Dermis blood vessel endothelial cell (primary cell): ENCODE measurements at regions not wholly inside any gene's neighbourhood (a gene's known extent, or its start where the extent isn't known, plus 50 kb on each side); places are given as distances from the start of the nearest gene placed in this dataset.

Source experiments
- DNase-seq: peaks from one replicate; pipeline ENCODE4 v3.0.0; 2010

- peak; percentile 40 for DNase-seq
Measured at GRCh38 chr5:34563931-34564709, 92.0 kb upstream of the RAI14 start.

GRCh38 chr5:34564710-34565235, 91.4 kb upstream of the RAI14 start:
- DNase-seq, result peak; percentile 66

DNA sequence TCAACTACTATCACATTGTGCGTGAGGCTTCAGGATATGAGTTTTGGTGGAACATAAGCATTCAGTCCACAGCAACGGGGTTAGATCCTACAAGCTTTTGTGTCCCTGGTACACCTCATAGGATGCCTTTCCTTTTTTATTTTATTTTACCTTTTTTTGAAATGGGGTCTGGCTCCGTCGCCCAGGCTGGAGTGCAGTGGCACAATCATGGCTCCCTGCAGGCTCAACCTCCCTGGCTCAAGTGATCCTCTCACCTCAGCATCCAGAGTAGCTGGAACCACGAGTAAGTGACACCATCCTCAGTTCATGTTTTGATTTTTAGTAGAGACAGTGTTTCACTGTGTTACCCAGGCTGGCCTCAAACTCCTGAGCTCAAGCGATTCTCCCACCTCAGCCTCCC, 86.0 kb upstream of the RAI14 start:
- no peak for DNase-seq

- DNase-seq, result peak; percentile 62
Measured at GRCh38 chr5:34570721-34571676, 85.1 kb upstream of the RAI14 start.

DNA sequence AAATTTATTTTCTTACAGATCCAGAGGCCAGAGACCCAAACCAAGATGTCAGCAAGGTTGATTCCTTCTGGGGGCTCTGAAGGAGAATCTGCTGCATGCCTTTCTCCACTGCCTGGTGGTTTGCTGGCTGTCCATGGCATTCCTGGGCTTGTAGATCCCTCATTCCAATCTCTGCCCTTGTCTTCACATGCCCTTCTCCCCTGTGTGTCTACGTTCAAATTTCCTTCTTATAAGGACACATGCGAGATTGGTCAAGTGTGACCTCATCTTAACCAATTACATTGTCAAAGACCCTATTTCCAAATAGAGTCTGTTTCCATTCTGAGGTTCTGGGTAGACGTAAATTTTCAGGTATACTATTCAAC, 84.5 kb upstream of the RAI14 start:
- DNase-seq, result no peak

DNA sequence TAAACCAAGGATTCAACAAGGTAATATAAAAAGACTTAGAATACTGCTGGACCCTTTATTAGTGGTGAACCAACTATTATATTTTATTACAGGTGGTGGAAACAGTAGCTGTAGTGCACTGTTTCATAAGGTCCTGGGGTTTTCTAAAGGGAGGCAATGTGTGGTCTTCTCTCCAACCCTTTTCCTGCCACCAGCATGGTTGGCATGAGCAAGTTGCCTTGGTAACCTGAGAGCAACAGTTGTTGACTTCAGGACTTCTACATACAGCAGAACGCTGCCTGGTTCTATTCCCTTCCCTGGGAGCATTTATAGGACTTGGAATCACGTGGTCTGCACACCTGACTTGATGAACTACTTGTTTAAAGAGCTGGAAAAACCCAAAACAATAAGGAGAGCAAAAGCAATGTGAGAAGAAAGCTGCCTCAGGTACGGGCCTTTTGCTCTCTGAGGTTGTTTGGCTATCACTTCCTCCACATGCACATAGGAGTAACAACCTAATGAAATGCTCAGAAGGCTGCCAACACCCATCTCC, 81.1 kb upstream of the RAI14 start:
- no peak for DNase-seq

DNA sequence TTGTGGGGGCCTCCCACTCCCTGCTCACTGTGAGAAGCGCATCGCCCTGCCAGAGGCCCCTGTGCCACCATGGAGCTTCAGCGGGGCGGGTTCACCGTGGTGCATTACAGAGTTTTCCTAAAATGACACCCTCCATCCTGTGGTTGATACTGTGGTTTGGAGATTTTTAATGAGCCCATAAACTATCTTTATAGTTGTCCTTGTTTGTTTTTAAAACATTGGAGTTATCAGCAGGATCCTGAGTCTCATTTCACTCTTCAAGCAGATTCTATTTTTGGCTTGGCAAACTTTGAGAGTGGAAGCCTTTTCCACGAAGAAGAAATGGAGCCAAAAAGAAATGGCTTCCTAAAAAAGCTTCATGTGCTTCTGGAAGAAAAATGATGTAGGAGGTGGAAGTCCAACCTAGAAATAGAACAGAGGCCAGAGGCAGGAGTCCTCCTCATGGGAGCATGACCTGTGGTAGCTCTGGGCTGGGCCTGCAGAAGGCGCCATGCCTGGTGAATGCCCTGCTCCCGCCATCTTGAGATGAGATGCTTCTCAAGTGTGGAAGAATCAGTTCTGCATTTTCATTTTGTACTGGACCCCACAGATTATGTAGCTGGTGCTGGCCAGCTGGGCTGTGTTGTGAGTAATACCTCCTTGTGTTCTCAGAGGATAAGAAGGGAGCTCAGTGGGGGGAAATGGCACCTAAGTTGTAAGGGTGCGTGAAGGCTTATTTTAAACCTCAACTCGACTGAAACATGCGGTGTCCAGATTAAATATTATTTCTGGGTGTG, 79.0 kb upstream of the RAI14 start:
- DNase-seq, result no peak

GRCh38 chr5:34578962-34579361, 77.2 kb upstream of the RAI14 start:
- no peak for DNase-seq

GRCh38 chr5:34580983-34581382, 75.1 kb upstream of the RAI14 start:
- DNase-seq, result peak; percentile 20

GRCh38 chr5:34582371-34582770, 73.8 kb upstream of the RAI14 start:
- DNase-seq, result peak; percentile 42

- peak; percentile 78 for DNase-seq
Measured at GRCh38 chr5:34583167-34583566, 73.0 kb upstream of the RAI14 start.

- DNase-seq, result no peak
Measured at GRCh38 chr5:34584165-34584564, 72.0 kb upstream of the RAI14 start.

DNA sequence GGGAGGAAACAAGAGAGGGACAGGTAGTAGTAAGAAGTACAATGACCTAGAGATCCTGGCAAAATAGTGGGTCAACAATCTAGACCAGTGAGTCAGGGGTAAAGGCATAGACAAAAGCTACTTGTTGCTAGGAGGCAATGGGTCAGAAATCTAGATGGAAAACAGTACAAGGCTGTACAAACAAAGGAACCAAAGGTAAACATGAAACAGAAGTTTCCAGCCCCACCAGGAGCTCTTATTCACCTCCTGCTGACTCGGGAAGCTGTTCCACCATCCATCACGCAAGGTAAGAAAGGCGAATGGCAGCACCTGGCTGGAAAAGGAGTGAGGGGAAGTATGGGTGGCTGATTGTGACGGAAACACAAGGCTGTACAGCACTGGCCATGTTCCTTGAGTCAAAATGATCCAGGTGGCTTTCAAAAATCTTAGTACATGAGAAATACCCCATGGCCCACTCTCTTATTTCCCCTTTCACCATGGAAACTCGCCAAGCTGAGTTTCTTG, 70.5 kb upstream of the RAI14 start:
- DNase-seq, result peak; percentile 98

DNA sequence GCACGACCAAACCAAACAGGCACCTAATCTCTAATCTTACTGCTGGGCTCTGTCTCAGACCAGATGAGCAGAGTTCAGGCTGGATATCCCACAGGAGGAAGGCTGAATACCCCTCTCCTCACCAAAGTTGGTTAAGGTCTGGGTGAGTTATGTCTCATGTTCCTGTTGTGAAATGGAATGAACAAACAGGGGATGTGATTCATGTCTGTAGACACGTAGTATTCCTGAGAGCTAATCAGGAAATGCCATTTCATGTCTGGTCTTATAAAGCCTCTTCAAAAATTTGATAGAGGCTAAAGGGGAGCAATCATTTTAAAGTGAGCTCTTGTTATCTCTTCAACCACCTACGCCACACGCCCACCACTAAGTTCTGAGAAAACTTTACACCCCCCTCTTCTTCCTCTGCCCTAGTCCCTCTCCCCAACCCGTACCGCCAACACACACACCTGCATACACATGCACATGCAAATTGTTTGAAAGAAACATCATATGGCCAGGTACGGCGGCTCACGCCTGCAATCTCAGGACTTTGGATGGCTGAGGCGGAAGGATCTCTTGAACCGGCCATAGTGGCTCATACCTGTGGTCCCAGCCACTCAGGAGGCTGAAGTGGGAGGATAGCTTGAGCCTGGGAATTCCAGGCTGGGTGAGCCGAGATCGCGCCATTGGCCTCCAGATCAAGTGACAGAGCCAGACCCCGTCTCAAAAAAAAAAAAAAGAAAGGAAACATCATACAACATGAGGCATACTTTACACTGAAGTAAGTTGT, 69.8 kb upstream of the RAI14 start:
- DNase-seq, result peak; percentile 99

DNA sequence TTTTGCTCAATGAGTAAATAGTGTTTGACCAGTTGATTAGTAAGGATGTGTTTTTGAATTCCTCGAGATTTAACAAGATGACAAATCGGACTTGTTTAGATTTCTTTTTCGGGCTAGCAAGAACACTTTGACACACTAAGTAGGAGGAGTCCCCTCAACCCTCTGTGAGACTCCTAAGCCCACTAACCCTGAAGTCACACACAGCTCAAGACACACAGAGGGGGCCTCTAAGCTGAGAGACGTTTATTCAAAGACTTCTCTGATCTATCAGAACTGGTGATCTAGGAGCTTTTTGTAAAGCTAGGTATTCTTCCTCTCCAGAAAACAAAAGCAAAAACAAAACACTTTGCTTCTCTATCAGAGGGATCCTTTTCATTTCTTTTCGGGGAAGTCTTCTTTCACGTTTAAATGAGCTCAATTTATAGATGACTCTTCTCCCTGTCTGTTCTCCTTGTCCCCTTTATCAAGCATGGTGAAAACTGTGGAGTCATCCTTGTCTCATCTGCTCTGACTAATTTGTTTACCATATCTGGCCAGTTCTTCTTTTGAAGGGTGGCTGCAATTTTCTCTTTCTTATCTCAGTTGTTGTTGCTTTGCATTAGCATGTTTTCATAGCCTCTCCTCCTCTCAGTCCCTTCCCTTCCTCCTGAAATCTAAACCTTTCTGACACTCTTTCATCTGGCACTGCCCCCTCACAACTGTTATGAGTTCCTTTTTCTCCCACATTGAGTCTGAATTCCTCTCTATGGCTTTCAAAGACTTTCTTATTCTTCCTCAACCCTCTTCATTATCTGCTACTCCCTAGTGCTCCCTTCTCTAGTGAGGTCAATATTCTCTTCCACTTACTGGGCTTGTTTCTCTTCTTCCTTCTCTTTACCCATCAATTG, 68.5 kb upstream of the RAI14 start:
- DNase-seq, result peak; percentile 49

GRCh38 chr5:34589832-34590231, 66.3 kb upstream of the RAI14 start:
- DNase-seq, result no peak

GRCh38 chr5:34591723-34592122, 64.4 kb upstream of the RAI14 start:
- DNase-seq, result no peak

DNA sequence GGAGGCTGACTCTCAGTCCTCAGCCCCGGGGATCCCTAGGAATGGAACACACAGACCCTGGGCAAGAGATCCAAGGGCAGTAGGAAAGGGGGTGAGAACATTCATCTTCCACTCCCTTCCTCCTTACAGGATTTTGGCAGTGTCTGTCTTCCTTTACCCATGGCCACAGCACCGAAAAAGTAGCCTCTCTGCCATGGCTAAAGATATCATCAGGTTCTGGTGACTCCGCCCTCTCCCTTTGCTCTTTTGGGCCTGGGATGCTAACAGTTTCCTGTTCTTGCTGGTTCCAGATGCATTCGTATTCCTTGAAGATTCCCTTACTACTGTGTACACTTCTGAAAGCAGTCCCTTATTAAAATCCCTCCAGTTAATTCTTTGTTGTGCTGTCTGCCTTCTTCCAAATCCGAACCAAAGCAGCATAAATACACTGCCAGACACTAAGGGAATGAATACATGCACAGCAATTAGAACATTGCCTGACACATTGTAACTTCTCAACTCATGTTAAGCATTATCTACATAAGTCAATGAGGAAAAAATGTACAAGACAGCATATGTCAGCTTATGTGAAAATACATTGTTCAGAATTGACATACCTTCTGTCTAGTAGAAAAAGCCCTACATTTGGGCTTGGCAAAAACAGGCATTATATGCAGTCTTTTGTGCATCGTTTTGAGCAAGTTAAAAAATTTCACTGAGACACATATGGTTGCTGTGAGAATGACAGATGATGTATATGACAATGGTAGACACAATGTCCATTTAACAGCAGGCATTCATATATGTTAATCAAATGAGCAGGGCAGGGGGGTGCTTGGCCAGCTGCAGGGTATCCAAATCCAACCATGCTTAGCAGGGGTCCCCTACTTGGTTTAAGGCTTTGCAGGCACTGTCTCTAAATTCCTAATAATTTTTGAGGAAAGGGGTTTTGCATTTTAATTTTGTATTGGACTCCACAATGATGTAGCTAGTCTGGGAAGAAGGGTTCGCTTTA, 58.8 kb upstream of the RAI14 start:
- no peak for DNase-seq

- DNase-seq, result peak; percentile 90
Measured at GRCh38 chr5:34598177-34598794, 57.8 kb upstream of the RAI14 start.
